Esophagus muscularis mucosa (tissue), 4 donors: ENCODE measurements at regions not wholly inside any gene's neighbourhood (a gene's known extent, or its start where the extent isn't known, plus 50 kb on each side); places are given as distances from the start of the nearest gene placed in this dataset.
"Not testable (repeated sequence)": the region's sequence is repeated elsewhere in the genome, so short reads cannot be mapped to it uniquely, and the experiment has no call there.

Source experiments
- CTCF ChIP-seq, 3 experiments: fragments of 200-600 bp in 2 of 3; fragments of 450-650 bp in 1 of 3; sonication (generic) in 2 of 3; IDR thresholded peaks; one replicate each; pipeline ENCODE4 v1.5.1; 2017 to 2019; ENCODE audit warnings: antibody characterized with exemption in 3 of 3, mild to moderate bottlenecking in 2 of 3, moderate library complexity in 1 of 3
- EP300 ChIP-seq: sonication (generic); formaldehyde crosslinking; IDR thresholded peaks from one replicate; pipeline ENCODE4 v1.6.1; 2017; ENCODE audit warnings: antibody characterized with exemption
- POLR2A ChIP-seq: fragments of 450-650 bp; IDR thresholded peaks from one replicate; pipeline ENCODE4 v1.6.1; 2017; ENCODE audit warnings: antibody characterized with exemption, moderate library complexity, mild to moderate bottlenecking, low read depth

GRCh38 chr18:14964976-14965375 is 217.0 kb downstream of the ANKRD30B start:
- not testable (repeated sequence) for TF ChIP-seq CTCF (IDR thresholded peaks at IDR 0.05); EP300; POLR2A
